HL-60 (cell line): ENCODE measurements at regions not wholly inside any gene's neighbourhood (a gene's known extent, or its start where the extent isn't known, plus 50 kb on each side); places are given as distances from the start of the nearest gene placed in this dataset.

Experiments used
- DNase-seq, 2 experiments: peaks; one replicate each; pipeline ENCODE4 v3.0.0-alpha.2; 2010 to 2020; ENCODE audit warnings: low read depth in 1 of 2, low spot score in 1 of 2
- H3K27ac ChIP-seq: fragments of 250-450 bp; sonication (Bioruptor Pico); replicated peaks from 2 replicates; pipeline ENCODE4 v1.5.1; 2020; ENCODE audit warnings: mild to moderate bottlenecking, moderate library complexity
- H3K27me3 ChIP-seq: fragments of 250-450 bp; sonication (Bioruptor Pico); 2 replicates; pipeline ENCODE4 v1.5.1; 2021; ENCODE audit warnings: mild to moderate bottlenecking, moderate library complexity; ENCODE audit not compliant: insufficient read depth, poor library complexity, severe bottlenecking
- H3K4me3 ChIP-seq: replicated peaks from 2 replicates; pipeline ENCODE4 v1.5.1; 2011; ENCODE audit warnings: mild to moderate bottlenecking, control low read depth, low read length; ENCODE audit not compliant: insufficient read depth
- CTCF ChIP-seq: IDR thresholded peaks from one replicate; pipeline ENCODE4 v1.5.1; 2011; ENCODE audit warnings: low read length, control low read depth, inconsistent platforms; ENCODE audit not compliant: insufficient read depth
- GABPA ChIP-seq: IDR thresholded peaks from 2 replicates; pipeline ENCODE4 v1.6.1; 2012; ENCODE audit warnings: low read depth
- POLR2AphosphoS5 ChIP-seq: IDR thresholded peaks from 2 replicates; pipeline ENCODE4 v1.6.1; 2012; ENCODE audit warnings: low read depth
- REST ChIP-seq: IDR thresholded peaks from 2 replicates; pipeline ENCODE4 v1.6.1; 2012; ENCODE audit warnings: low read depth; ENCODE audit not compliant: insufficient replicate concordance
- SPI1 ChIP-seq: IDR thresholded peaks from 2 replicates; pipeline ENCODE4 v1.6.1; 2012; ENCODE audit warnings: low read depth, mild to moderate bottlenecking, borderline replicate concordance

GRCh38 chr1:112040891-112041740 lies 51.6 kb upstream of the KCND3 start:
- TF ChIP-seq REST = no peak
- TF ChIP-seq SPI1 = no peak
- TF ChIP-seq CTCF = no peak
- peaks cover 6% of the 10 kb centered on the region for H3K27me3 ChIP-seq
- no peak for DNase-seq
- H3K27ac ChIP-seq = no peak overlapping the region
- no peak overlapping the region for H3K4me3 ChIP-seq

- H3K4me3 ChIP-seq = no peak overlapping the region
- H3K27me3 ChIP-seq = peaks cover 6% of the 10 kb centered on the region
- TF ChIP-seq POLR2AphosphoS5 (no peak), SPI1 (no peak), CTCF (no peak), REST (no peak), GABPA (no peak)
- H3K27ac ChIP-seq = no peak overlapping the region
- DNase-seq = no peak
Measured at GRCh38 chr1:112043901-112044300, 54.4 kb upstream of the KCND3 start.

GRCh38 chr1:112044745-112045144 lies 55.3 kb upstream of the KCND3 start:
- TF ChIP-seq POLR2AphosphoS5 = no peak
- TF ChIP-seq SPI1 = no peak
- no peak for TF ChIP-seq REST
- no peak for TF ChIP-seq CTCF
- no peak for TF ChIP-seq GABPA
- peaks cover 4% of the 10 kb centered on the region for H3K27me3 ChIP-seq
- no peak for DNase-seq
- no peak overlapping the region for H3K27ac ChIP-seq
- no peak overlapping the region for H3K4me3 ChIP-seq
